Fibroblast of lung (primary cell): ENCODE measurements at regions not wholly inside any gene's neighbourhood (a gene's known extent, or its start where the extent isn't known, plus 50 kb on each side); places are given as distances from the start of the nearest gene placed in this dataset.

Experiments used
- EZH2 ChIP-seq: IDR thresholded peaks from 2 replicates; pipeline ENCODE4 v1.5.1; 2012; ENCODE audit warnings: low read length, control low read depth, mild to moderate bottlenecking; ENCODE audit errors: missing control alignments
- TF ChIP-seq, protein P1 (sequence below), 2 donors: IDR thresholded peaks in 1 of 2; conservative IDR thresholded peaks in 1 of 2; 1 replicate in 1 of 2; 2 replicates in 1 of 2; pipeline ENCODE4 v1.5.1; 2011 to 2012; ENCODE audit warnings: low read length in 2 of 2, control low read depth in 1 of 2, inconsistent platforms in 1 of 2, low read depth in 1 of 2, mild to moderate bottlenecking in 1 of 2

DNA sequence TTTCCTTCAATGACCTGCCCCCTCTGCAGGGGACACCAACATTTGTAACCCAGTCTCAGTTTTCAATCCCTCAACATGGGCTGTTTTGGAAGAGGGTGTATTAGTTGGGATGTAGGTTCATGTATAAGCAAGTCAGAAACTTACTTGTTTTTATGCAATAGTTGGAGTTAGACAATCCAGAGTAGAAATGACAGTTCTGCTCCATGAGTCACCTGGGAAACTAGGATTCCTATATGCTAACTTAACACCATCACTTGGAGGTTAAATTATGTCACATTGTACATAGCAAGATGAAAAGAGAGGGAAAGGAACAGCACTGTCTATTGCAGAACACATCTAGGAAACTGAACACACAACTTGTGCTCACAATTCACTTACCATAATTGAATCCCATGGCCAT, 436.4 kb downstream of the RFC3 start:
- TF ChIP-seq, protein P1, sequence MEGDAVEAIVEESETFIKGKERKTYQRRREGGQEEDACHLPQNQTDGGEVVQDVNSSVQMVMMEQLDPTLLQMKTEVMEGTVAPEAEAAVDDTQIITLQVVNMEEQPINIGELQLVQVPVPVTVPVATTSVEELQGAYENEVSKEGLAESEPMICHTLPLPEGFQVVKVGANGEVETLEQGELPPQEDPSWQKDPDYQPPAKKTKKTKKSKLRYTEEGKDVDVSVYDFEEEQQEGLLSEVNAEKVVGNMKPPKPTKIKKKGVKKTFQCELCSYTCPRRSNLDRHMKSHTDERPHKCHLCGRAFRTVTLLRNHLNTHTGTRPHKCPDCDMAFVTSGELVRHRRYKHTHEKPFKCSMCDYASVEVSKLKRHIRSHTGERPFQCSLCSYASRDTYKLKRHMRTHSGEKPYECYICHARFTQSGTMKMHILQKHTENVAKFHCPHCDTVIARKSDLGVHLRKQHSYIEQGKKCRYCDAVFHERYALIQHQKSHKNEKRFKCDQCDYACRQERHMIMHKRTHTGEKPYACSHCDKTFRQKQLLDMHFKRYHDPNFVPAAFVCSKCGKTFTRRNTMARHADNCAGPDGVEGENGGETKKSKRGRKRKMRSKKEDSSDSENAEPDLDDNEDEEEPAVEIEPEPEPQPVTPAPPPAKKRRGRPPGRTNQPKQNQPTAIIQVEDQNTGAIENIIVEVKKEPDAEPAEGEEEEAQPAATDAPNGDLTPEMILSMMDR (conservative IDR thresholded peaks at IDR 0.05 in 1 of 2, IDR thresholded peaks at IDR 0.05 in 1 of 2; ENCODE audit: low read depth in 1 of 2, low read length in 2 of 2): no peak
- no peak for TF ChIP-seq EZH2
